Stimulated activated CD8-positive, alpha-beta memory T cell treated with anti-CD3 and anti-CD28 coated beads, Interleukin-7, amount 100 ng/mL, for 1 hour (primary cell): ENCODE measurements at regions not wholly inside any gene's neighbourhood (a gene's known extent, or its start where the extent isn't known, plus 50 kb on each side); places are given as distances from the start of the nearest gene placed in this dataset.

Source experiments
- DNase-seq, 2 donors: peaks; one replicate each; pipeline ENCODE4 v3.0.0-alpha.2; 2020; ENCODE audit warnings: low read depth in 2 of 2

GRCh38 chr5:142508591-142508990, 177.3 kb downstream of the FGF1 start:
- DNase-seq, result no peak

GRCh38 chr5:142507531-142508372, 178.1 kb downstream of the FGF1 start:
- DNase-seq, result no peak

DNA sequence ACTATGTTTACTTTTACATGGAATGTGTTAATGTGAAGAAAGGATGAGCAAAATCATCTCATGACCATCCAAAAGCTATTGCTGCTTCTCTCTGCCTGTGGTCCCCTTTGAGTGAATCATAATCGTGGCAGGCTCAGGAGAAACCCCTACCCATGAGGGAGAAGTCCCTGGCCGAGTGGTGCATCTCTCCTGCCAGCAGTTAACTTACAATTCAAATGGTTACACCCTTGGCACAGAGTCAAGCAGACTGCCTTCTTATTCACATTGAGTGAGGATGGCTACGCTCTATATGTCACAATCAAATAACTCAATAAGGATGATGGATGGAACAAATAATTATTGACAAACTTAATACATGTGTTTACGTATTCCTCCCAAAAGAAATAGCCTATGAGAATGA, 179.1 kb downstream of the FGF1 start:
- no peak for DNase-seq

DNA sequence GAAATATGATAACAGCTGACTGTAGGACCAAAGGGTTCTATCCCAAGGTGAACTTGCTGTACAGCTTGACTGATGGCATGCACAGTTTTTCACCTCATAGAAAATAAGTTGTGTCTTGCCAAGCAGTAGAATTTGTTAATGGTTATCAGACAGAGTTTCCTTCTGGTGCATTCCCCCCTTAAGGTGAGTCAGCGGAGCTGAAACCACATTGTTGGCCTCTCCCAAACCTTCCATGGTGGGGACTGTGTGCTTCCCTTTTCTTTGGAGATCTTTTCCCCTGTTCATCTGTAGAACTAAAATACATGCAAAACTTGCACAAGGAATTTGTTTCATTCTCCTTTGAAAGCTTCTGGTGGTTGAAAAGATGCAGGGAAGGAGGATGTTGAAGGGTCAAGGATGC, 179.8 kb downstream of the FGF1 start:
- DNase-seq, result no peak

DNA sequence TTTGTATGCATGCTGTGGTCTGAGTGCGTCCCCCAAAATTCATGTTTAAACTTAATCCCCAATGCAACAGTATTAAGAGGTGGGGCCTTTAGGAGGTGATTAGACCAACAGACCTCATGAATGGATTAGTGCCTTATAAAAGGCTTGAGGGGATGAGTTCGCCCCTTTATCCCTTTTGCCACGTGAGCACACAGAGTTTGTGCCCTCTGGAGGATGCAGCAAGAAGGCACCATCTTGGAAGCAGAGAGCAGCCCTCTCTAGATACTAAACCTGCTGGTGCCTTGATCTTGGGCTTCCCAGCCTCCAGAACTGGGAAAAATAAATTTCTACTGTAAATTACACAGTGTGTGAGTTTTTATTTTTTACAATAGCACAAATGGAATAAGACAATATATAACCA, 177.1 kb upstream of the SPRY4 start:
- DNase-seq, result no peak

DNA sequence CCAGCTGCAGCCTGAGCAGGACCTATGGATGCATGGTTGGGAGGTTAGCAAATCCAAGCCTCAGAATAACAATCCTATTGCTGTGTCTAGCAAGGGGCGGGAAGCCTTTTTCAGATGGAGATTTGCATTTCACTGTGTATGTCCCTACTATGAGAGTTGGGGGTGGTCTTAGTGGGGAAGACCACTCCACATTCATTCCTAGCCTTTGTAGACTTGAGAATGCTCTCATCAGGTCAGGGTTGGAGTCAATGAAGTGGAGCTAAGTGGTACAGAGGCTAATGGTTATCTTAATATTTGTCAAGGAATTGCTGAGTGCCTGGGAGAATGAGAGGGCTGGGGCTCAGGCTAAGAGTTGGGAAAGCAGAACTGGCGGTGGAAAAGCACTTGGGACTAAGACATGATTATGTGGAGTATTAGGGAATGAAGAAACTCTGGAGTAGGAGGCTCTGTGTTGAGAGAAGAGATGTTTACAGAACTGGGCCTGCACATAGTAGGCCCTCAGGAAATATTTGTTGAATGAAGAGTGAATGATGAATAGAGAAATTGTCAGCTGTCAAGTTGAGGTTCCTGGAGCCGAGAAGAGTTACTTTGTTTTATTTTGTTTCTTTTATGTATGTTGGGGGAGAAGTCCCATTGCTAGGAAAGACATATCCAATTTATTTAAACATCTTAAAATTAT, 175.5 kb upstream of the SPRY4 start:
- no peak for DNase-seq

- no peak for DNase-seq
These were observed 174.9 kb upstream of the SPRY4 start for GRCh38 chr5:142499591-142500226.

GRCh38 chr5:142498298-142498697, 173.5 kb upstream of the SPRY4 start:
- DNase-seq, result no peak

GRCh38 chr5:142495531-142495930, 170.7 kb upstream of the SPRY4 start:
- DNase-seq, result no peak

- no peak for DNase-seq
These were observed 169.2 kb upstream of the SPRY4 start for GRCh38 chr5:142493875-142494518.

- DNase-seq, result no peak
These were observed 168.0 kb upstream of the SPRY4 start for GRCh38 chr5:142492781-142493281.

GRCh38 chr5:142491679-142492078, 166.9 kb upstream of the SPRY4 start:
- DNase-seq, result no peak

GRCh38 chr5:142491270-142491669, 166.4 kb upstream of the SPRY4 start:
- DNase-seq, result no peak

- no peak for DNase-seq
These were observed 161.8 kb upstream of the SPRY4 start for GRCh38 chr5:142486581-142486980.

DNA sequence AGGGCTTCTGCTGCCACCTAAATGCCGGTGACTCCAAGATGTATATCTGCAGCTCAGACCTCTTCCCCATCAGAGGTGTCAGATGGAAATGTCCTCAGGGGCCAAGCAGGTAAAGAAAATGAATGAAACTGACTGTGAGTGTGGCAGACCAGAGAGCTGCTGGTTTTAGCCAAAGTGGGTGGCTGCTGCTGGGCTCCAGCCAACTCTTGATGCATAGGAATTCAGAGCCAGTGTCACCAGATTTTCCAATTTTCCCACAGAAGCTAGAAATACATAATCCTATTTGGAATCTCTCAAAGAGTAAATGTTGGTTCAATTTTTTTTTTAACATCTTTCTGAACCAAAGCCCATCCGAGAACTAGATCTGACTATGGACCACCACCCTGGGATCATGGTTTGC, 161.2 kb upstream of the SPRY4 start:
- DNase-seq, result no peak

GRCh38 chr5:142484821-142485387, 160.1 kb upstream of the SPRY4 start:
- DNase-seq, result no peak

DNA sequence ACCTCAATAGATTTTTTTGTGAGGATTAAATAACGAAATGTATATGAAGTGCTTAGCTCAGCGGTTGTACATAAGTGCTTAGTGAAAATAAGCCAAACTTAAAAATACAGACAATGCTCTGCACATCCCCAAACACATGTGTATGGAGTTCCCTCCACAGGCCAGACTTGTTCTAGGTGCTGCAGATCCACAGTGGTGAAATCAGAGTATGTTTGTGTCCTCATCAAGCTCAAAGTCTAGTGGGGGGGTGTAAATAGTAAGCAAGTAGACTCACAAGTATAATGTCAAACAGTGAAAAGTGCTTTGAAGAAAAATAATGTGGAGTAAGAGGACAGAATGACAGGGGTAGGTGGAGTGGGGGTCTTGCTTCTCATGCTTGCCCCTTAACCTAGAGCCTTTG, 157.4 kb upstream of the SPRY4 start:
- DNase-seq, result no peak

DNA sequence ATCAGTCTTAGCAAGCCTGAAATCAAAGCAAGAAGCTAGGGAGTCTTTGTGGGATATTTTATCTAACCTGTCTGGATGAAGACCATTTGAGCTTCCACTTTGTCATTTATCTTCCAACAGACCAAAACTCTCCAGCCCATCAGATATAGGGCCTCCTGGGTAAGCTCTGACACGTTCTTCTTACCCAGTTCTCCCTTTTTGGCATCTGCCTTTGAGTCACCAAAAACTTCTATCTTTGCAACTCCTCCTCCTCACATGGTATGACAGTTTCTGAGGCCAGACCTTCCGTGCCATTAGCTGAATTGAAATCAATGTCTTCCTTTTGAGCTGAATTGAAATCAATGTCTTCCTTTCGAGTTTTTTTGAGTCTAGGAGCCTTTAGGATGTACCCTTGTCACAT, 156.6 kb upstream of the SPRY4 start:
- DNase-seq, result no peak

GRCh38 chr5:142479854-142480519, 155.2 kb upstream of the SPRY4 start:
- DNase-seq, result no peak

GRCh38 chr5:142479150-142479549, 154.3 kb upstream of the SPRY4 start:
- DNase-seq, result no peak

- DNase-seq, result no peak
These were observed 153.3 kb upstream of the SPRY4 start for GRCh38 chr5:142478113-142478512.
